ENCODE measurements at regions not wholly inside any gene's neighbourhood (a gene's known extent, or its start where the extent isn't known, plus 50 kb on each side); places are given as distances from the start of the nearest gene placed in this dataset.

GRCh38 chr6:105978974-105979373 lies 107.2 kb upstream of the PRDM1 start:
- no peak overlapping the region for H3K27ac Mint-ChIP-seq (ENCODE audit: unreplicated experiment)
- no peak for DNase-seq (ENCODE audit: low spot score)
- TF ChIP-seq CTCF (IDR thresholded peaks at IDR 0.05; ENCODE audit: unreplicated experiment): no peak
- H3K9me3 Mint-ChIP-seq (ENCODE audit: unreplicated experiment): no peaks in the 10 kb centered on the region
- H3K4me3 Mint-ChIP-seq (ENCODE audit: unreplicated experiment): no peak overlapping the region
- H3K27me3 Mint-ChIP-seq (ENCODE audit: unreplicated experiment): peaks cover 20% of the 10 kb centered on the region
- peaks cover 4% of the 10 kb centered on the region for H3K4me1 Mint-ChIP-seq (ENCODE audit: unreplicated experiment)
- H3K36me3 Mint-ChIP-seq (ENCODE audit: low read depth, unreplicated experiment): peaks cover 4% of the 10 kb centered on the region

DNA sequence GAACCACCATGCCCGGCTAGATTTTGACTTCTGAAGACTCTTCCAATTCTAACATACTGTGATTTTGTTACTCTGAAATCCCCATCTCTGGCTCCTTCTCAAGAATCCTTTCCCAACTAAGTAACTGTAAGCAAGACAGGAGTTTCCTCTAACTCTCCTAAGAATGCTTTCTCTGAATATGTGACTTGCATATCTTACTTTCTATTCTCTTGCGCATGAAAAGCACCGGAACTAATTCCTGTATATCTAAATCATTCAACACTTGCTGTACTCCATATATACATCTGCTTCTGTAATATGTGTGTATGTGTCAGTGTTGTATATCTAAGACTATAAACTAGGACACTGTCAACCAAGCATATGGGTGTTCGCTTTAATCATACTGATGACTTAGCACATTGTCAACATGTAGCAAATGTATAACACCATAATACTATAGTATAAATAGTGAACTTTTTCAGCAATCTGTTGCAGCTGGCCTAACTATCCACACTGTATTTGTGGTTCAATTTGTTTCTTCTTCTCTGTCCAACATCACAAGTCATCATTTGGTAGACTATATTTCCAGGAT lies 108.1 kb upstream of the PRDM1 start:
- no peak overlapping the region for H3K4me3 Mint-ChIP-seq (ENCODE audit: unreplicated experiment)
- H3K27me3 Mint-ChIP-seq (ENCODE audit: unreplicated experiment): peaks cover 18% of the 10 kb centered on the region
- no peaks in the 10 kb centered on the region for H3K9me3 Mint-ChIP-seq (ENCODE audit: unreplicated experiment)
- TF ChIP-seq CTCF (IDR thresholded peaks at IDR 0.05; ENCODE audit: unreplicated experiment): no peak
- H3K27ac Mint-ChIP-seq (ENCODE audit: unreplicated experiment): no peak overlapping the region
- peaks cover 4% of the 10 kb centered on the region for H3K36me3 Mint-ChIP-seq (ENCODE audit: low read depth, unreplicated experiment)
- DNase-seq (ENCODE audit: low spot score): no peak
- H3K4me1 Mint-ChIP-seq (ENCODE audit: unreplicated experiment): peaks cover 4% of the 10 kb centered on the region

DNA sequence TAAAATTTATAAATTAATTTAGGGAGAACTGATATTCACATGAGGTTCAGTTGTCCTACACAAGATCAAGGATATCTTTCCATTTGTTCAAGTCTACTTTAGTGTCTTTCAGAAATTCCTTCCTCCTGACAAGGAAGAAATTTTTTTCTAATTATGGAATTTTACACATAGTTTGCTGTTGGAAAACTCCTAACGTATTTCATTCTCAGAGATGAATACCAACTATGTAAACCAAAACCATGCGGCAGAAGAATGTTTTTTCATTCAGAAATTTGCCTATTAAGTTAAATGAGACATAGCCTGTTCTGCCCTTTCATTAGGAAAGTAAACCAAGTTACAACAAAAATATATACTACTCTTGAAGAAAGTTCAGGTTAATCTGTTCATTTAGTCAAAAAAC lies 111.2 kb upstream of the PRDM1 start:
- no peaks in the 10 kb centered on the region for H3K9me3 Mint-ChIP-seq (ENCODE audit: unreplicated experiment)
- H3K27me3 Mint-ChIP-seq (ENCODE audit: unreplicated experiment): no peaks in the 10 kb centered on the region
- no peak for DNase-seq (ENCODE audit: low spot score)
- no peak overlapping the region for H3K4me3 Mint-ChIP-seq (ENCODE audit: unreplicated experiment)
- no peak for TF ChIP-seq CTCF (IDR thresholded peaks at IDR 0.05; ENCODE audit: unreplicated experiment)
- no peaks in the 10 kb centered on the region for H3K36me3 Mint-ChIP-seq (ENCODE audit: low read depth, unreplicated experiment)
- no peak overlapping the region for H3K27ac Mint-ChIP-seq (ENCODE audit: unreplicated experiment)
- H3K4me1 Mint-ChIP-seq (ENCODE audit: unreplicated experiment): no peaks in the 10 kb centered on the region

GRCh38 chr6:105972440-105972839 lies 113.7 kb upstream of the PRDM1 start:
- Mint-ChIP-seq H3K4me3 (ENCODE audit: unreplicated experiment) (no peak overlapping the region), H3K9me3 (ENCODE audit: unreplicated experiment) (no peaks in the 10 kb centered on the region), H3K4me1 (ENCODE audit: unreplicated experiment) (no peaks in the 10 kb centered on the region), H3K27me3 (ENCODE audit: unreplicated experiment) (no peaks in the 10 kb centered on the region), H3K27ac (ENCODE audit: unreplicated experiment) (no peak overlapping the region), H3K36me3 (ENCODE audit: low read depth, unreplicated experiment) (no peaks in the 10 kb centered on the region)
- DNase-seq (ENCODE audit: low spot score): no peak
- no peak for TF ChIP-seq CTCF (IDR thresholded peaks at IDR 0.05; ENCODE audit: unreplicated experiment)

- H3K9me3 Mint-ChIP-seq (ENCODE audit: unreplicated experiment): no peaks in the 10 kb centered on the region
- H3K4me1 Mint-ChIP-seq (ENCODE audit: unreplicated experiment): no peaks in the 10 kb centered on the region
- H3K4me3 Mint-ChIP-seq (ENCODE audit: unreplicated experiment): no peak overlapping the region
- no peak for DNase-seq (ENCODE audit: low spot score)
- no peaks in the 10 kb centered on the region for H3K36me3 Mint-ChIP-seq (ENCODE audit: low read depth, unreplicated experiment)
- H3K27me3 Mint-ChIP-seq (ENCODE audit: unreplicated experiment): no peaks in the 10 kb centered on the region
- no peak for TF ChIP-seq CTCF (IDR thresholded peaks at IDR 0.05; ENCODE audit: unreplicated experiment)
- no peak overlapping the region for H3K27ac Mint-ChIP-seq (ENCODE audit: unreplicated experiment)
These were observed 117.4 kb upstream of the PRDM1 start for GRCh38 chr6:105968603-105969333.
